ENCODE measurements at regions not wholly inside any gene's neighbourhood (a gene's known extent, or its start where the extent isn't known, plus 50 kb on each side); places are given as distances from the start of the nearest gene placed in this dataset.

GRCh38 chr7:68689087-68689433, 909.2 kb upstream of the AUTS2 start:
- FAIRE-seq (no peak), DNase-seq (no peak)
- Histone ChIP-seq H3K9ac (ENCODE audit: low read length in 3 of 3) (no peak overlapping the region), H3K36me3 (ENCODE audit: control insufficient read depth in 2 of 3, insufficient read depth in 3 of 3, low read length in 3 of 3) (no peaks in the 10 kb centered on the region), H3K4me3 (ENCODE audit: low read length in 3 of 3) (no peak overlapping the region), H3K4me1 (ENCODE audit: control insufficient read depth in 2 of 3, insufficient read depth in 2 of 3, low read depth in 1 of 3, low read length in 3 of 3) (no peaks in the 10 kb centered on the region), H3K27me3 (ENCODE audit: control insufficient read depth, insufficient read depth, low read length) (no peaks in the 10 kb centered on the region), H3K9me3 (ENCODE audit: control insufficient read depth in 2 of 3, insufficient read depth in 1 of 3, low read length in 3 of 3) (no peaks in the 10 kb centered on the region), H3K27ac (ENCODE audit: low read depth in 2 of 2, low read length in 2 of 2) (no peak overlapping the region)
- intact Hi-C loops (cut with DNase I): no loop called here
- TF ChIP-seq CTCF (IDR thresholded peaks at IDR 0.05; ENCODE audit: borderline replicate concordance, extremely low read depth, insufficient read depth): no peak

GRCh38 chr7:68691261-68692216, 906.7 kb upstream of the AUTS2 start:
- H3K27ac ChIP-seq (ENCODE audit: low read depth in 2 of 2, low read length in 2 of 2): no peak overlapping the region
- no peak overlapping the region for H3K4me3 ChIP-seq (ENCODE audit: low read length in 3 of 3)
- intact Hi-C loops (cut with DNase I): no loop called here
- no peaks in the 10 kb centered on the region for H3K9me3 ChIP-seq (ENCODE audit: control insufficient read depth in 2 of 3, insufficient read depth in 1 of 3, low read length in 3 of 3)
- no peaks in the 10 kb centered on the region for H3K36me3 ChIP-seq (ENCODE audit: control insufficient read depth in 2 of 3, insufficient read depth in 3 of 3, low read length in 3 of 3)
- no peak for TF ChIP-seq CTCF (IDR thresholded peaks at IDR 0.05; ENCODE audit: borderline replicate concordance, extremely low read depth, insufficient read depth)
- no peak for DNase-seq
- no peak overlapping the region for H3K9ac ChIP-seq (ENCODE audit: low read length in 3 of 3)
- H3K27me3 ChIP-seq (ENCODE audit: control insufficient read depth, insufficient read depth, low read length): no peaks in the 10 kb centered on the region
- FAIRE-seq: no peak
- H3K4me1 ChIP-seq (ENCODE audit: control insufficient read depth in 2 of 3, insufficient read depth in 2 of 3, low read depth in 1 of 3, low read length in 3 of 3): no peaks in the 10 kb centered on the region

GRCh38 chr7:68692511-68692910, 905.8 kb upstream of the AUTS2 start:
- Histone ChIP-seq H3K27me3 (ENCODE audit: control insufficient read depth, insufficient read depth, low read length) (no peaks in the 10 kb centered on the region), H3K4me3 (ENCODE audit: low read length in 3 of 3) (no peak overlapping the region), H3K27ac (ENCODE audit: low read depth in 2 of 2, low read length in 2 of 2) (no peak overlapping the region), H3K9me3 (ENCODE audit: control insufficient read depth in 2 of 3, insufficient read depth in 1 of 3, low read length in 3 of 3) (no peaks in the 10 kb centered on the region), H3K4me1 (ENCODE audit: control insufficient read depth in 2 of 3, insufficient read depth in 2 of 3, low read depth in 1 of 3, low read length in 3 of 3) (no peaks in the 10 kb centered on the region), H3K9ac (ENCODE audit: low read length in 3 of 3) (no peak overlapping the region), H3K36me3 (ENCODE audit: control insufficient read depth in 2 of 3, insufficient read depth in 3 of 3, low read length in 3 of 3) (no peaks in the 10 kb centered on the region)
- intact Hi-C loops (cut with DNase I): no loop called here
- FAIRE-seq (no peak), DNase-seq (no peak)
- no peak for TF ChIP-seq CTCF (IDR thresholded peaks at IDR 0.05; ENCODE audit: borderline replicate concordance, extremely low read depth, insufficient read depth)

All from kidney (tissue), 13 donors.